ENCODE measurements at regions not wholly inside any gene's neighbourhood (a gene's known extent, or its start where the extent isn't known, plus 50 kb on each side); places are given as distances from the start of the nearest gene placed in this dataset.

GRCh38 chr10:113320987-113321386, 231.9 kb upstream of the HABP2 start:
- H3K4me3 ChIP-seq (ENCODE audit: control insufficient read depth, low read depth, low read length) = no peak overlapping the region
- TF ChIP-seq, protein P1, sequence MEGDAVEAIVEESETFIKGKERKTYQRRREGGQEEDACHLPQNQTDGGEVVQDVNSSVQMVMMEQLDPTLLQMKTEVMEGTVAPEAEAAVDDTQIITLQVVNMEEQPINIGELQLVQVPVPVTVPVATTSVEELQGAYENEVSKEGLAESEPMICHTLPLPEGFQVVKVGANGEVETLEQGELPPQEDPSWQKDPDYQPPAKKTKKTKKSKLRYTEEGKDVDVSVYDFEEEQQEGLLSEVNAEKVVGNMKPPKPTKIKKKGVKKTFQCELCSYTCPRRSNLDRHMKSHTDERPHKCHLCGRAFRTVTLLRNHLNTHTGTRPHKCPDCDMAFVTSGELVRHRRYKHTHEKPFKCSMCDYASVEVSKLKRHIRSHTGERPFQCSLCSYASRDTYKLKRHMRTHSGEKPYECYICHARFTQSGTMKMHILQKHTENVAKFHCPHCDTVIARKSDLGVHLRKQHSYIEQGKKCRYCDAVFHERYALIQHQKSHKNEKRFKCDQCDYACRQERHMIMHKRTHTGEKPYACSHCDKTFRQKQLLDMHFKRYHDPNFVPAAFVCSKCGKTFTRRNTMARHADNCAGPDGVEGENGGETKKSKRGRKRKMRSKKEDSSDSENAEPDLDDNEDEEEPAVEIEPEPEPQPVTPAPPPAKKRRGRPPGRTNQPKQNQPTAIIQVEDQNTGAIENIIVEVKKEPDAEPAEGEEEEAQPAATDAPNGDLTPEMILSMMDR (conservative IDR thresholded peaks at IDR 0.05; ENCODE audit: control insufficient read depth, insufficient read depth, low read depth, low read length) = no peak
- no peak for DNase-seq (ENCODE audit: low read depth)

- no peak overlapping the region for H3K4me3 ChIP-seq (ENCODE audit: control insufficient read depth, low read depth, low read length)
- no peak for DNase-seq (ENCODE audit: low read depth)
- TF ChIP-seq, protein P1 (conservative IDR thresholded peaks at IDR 0.05; ENCODE audit: control insufficient read depth, insufficient read depth, low read depth, low read length) = no peak
Observed at GRCh38 chr10:113322843-113323242, 230.0 kb upstream of the HABP2 start.

- TF ChIP-seq, protein P1 (conservative IDR thresholded peaks at IDR 0.05; ENCODE audit: control insufficient read depth, insufficient read depth, low read depth, low read length) = no peak
- no peak for DNase-seq (ENCODE audit: low read depth)
- H3K4me3 ChIP-seq (ENCODE audit: control insufficient read depth, low read depth, low read length) = no peak overlapping the region
Observed at GRCh38 chr10:113323985-113324384, 228.9 kb upstream of the HABP2 start.

DNA sequence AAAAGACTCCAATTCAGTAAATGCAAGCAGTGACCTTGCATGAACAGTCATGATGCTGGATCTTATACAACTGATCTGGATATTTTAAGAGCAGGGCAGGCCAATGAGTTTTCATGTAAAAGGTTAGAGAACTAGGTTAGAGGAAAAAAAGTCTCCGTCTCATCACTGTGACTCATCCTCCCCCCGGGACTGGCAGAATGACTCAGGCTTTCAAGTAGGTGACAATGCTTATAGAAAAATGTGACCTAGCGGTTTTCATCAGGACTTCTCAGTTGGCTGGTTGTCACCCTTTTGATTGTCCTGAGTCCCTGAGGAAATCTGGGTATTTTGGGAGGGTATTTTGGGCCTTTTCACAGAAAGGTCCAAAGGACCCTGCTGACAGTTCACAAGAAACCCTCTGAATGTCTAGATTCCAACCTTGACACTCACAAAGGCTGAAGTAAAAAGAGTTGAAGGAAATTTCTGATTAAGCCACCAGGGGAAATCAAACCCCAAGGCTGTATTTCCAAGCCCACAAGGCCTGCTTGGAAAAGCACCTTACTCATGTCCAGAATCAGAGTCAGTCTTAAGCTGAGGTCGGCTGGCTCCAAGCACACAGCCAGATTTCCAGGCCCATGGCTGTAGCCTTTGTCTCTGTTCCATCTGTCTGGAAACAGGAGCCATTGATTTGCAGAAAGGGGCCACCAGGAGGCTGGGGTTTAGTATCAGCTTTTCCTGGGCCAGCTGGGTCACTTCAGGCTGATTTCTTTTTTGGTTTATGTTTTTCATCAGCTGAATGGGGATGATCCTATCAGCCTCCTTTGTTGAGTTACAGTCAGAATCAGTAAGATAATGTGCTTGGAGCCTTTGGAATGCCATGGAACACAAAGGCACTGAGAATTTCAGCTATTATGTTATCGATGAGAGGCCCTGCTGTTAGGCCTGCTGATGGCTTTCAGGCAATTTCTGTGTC, 226.4 kb upstream of the HABP2 start:
- H3K4me3 ChIP-seq (ENCODE audit: control insufficient read depth, low read depth, low read length) = no peak overlapping the region
- TF ChIP-seq, protein P1 (conservative IDR thresholded peaks at IDR 0.05; ENCODE audit: control insufficient read depth, insufficient read depth, low read depth, low read length) = peak; percentile 50
- DNase-seq (ENCODE audit: low read depth) = peak; percentile 97

DNA sequence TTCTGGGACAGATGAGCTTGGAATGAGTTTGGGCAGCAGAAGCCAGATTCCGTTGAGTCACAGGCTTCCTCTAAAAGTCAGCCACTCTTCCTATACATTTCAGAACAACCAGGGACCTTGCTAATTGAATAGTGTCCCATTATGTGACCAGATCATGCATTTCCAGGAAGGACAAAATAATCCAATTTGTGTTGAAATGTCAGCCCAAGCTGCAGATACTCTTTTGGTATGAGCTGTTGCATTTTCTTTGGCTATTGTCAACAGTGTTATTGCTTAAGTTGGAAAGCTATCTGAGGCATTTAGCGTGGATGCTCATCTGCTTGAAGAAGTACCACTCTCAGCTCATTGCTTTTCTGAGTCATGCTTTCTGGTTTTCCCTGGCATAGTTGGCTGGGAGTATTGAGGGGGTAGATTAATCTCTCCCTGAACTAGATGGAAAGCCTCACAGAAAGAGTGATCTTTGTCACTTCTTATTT, 223.7 kb upstream of the HABP2 start:
- no peak overlapping the region for H3K4me3 ChIP-seq (ENCODE audit: control insufficient read depth, low read depth, low read length)
- peak; percentile 86 for DNase-seq (ENCODE audit: low read depth)

GRCh38 chr10:113331961-113332360, 220.9 kb upstream of the HABP2 start:
- TF ChIP-seq, protein P1 (conservative IDR thresholded peaks at IDR 0.05; ENCODE audit: control insufficient read depth, insufficient read depth, low read depth, low read length) = no peak
- DNase-seq (ENCODE audit: low read depth) = no peak
- H3K4me3 ChIP-seq (ENCODE audit: control insufficient read depth, low read depth, low read length) = no peak overlapping the region

More for the DNA sequence above, 223.7 kb upstream of the HABP2 start:
- TF ChIP-seq, protein P1 (conservative IDR thresholded peaks at IDR 0.05; ENCODE audit: control insufficient read depth, insufficient read depth, low read depth, low read length) = no peak

All from fibroblast of mammary gland (primary cell).